ENCODE measurements at regions not wholly inside any gene's neighbourhood (a gene's known extent, or its start where the extent isn't known, plus 50 kb on each side); places are given as distances from the start of the nearest gene placed in this dataset.

DNA sequence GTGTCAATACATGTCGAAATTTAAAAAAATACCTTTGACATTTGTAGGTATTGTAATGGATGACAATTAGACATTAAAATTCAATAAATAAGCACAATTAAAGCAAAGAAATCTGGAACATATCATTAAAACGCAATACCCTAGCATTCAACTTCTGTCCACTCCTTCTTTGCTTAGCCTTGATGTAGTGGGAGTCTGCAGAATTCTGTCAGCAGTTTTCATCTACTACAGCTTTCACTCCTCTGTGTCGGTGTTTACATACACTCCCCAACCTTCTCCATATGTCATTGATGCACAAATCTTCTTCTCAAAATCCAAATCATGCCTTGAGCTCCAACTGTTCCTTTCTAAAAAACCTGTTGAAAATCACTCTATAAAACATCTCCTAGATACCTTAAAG, 1380.6 kb downstream of the DSC3 start:
- ChIA-PET CTCF (no interaction called here), POLR2A (no interaction called here)
- Histone ChIP-seq H3K36me3 (ENCODE audit: control insufficient read depth, insufficient read depth, low read length) (no peaks in the 10 kb centered on the region), H3K9me3 (ENCODE audit: control insufficient read depth, insufficient read depth, low read depth, low read length) (no peaks in the 10 kb centered on the region), H3K4me3 (ENCODE audit: low read depth in 2 of 2, low read length in 2 of 2) (no peak overlapping the region), H3K4me1 (ENCODE audit: control insufficient read depth, insufficient read depth, low read length) (no peaks in the 10 kb centered on the region), H3K27me3 (ENCODE audit: control insufficient read depth, insufficient read depth, low read length) (no peaks in the 10 kb centered on the region), H3K27ac (ENCODE audit: low read length) (no peak overlapping the region)
- intact Hi-C loops (cut with micrococcal nuclease; ENCODE audit: unreplicated experiment) (no loop called here), in situ Hi-C loops (cut with HindIII; ENCODE audit: low pct_unique_long_range_greater_than_20kb, low sequenced_read_pairs) (no loop called here)
- DNase-seq (ENCODE audit: low read depth, low spot score) (no peak), ATAC-seq (no peak)
- TF ChIP-seq TCF7L2 (IDR thresholded peaks at IDR 0.05; ENCODE audit: low read depth, low read length) (no peak), SIN3A (IDR thresholded peaks at IDR 0.05; ENCODE audit: borderline replicate concordance, insufficient read depth, low read depth, low read length) (no peak), POLR2AphosphoS5 (IDR thresholded peaks at IDR 0.05; ENCODE audit: low read depth, low read length) (no peak)
- TF ChIP-seq, protein P1, sequence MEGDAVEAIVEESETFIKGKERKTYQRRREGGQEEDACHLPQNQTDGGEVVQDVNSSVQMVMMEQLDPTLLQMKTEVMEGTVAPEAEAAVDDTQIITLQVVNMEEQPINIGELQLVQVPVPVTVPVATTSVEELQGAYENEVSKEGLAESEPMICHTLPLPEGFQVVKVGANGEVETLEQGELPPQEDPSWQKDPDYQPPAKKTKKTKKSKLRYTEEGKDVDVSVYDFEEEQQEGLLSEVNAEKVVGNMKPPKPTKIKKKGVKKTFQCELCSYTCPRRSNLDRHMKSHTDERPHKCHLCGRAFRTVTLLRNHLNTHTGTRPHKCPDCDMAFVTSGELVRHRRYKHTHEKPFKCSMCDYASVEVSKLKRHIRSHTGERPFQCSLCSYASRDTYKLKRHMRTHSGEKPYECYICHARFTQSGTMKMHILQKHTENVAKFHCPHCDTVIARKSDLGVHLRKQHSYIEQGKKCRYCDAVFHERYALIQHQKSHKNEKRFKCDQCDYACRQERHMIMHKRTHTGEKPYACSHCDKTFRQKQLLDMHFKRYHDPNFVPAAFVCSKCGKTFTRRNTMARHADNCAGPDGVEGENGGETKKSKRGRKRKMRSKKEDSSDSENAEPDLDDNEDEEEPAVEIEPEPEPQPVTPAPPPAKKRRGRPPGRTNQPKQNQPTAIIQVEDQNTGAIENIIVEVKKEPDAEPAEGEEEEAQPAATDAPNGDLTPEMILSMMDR (IDR thresholded peaks at IDR 0.05), result no peak
- TF ChIP-seq, protein P2, sequence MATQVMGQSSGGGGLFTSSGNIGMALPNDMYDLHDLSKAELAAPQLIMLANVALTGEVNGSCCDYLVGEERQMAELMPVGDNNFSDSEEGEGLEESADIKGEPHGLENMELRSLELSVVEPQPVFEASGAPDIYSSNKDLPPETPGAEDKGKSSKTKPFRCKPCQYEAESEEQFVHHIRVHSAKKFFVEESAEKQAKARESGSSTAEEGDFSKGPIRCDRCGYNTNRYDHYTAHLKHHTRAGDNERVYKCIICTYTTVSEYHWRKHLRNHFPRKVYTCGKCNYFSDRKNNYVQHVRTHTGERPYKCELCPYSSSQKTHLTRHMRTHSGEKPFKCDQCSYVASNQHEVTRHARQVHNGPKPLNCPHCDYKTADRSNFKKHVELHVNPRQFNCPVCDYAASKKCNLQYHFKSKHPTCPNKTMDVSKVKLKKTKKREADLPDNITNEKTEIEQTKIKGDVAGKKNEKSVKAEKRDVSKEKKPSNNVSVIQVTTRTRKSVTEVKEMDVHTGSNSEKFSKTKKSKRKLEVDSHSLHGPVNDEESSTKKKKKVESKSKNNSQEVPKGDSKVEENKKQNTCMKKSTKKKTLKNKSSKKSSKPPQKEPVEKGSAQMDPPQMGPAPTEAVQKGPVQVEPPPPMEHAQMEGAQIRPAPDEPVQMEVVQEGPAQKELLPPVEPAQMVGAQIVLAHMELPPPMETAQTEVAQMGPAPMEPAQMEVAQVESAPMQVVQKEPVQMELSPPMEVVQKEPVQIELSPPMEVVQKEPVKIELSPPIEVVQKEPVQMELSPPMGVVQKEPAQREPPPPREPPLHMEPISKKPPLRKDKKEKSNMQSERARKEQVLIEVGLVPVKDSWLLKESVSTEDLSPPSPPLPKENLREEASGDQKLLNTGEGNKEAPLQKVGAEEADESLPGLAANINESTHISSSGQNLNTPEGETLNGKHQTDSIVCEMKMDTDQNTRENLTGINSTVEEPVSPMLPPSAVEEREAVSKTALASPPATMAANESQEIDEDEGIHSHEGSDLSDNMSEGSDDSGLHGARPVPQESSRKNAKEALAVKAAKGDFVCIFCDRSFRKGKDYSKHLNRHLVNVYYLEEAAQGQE (IDR thresholded peaks at IDR 0.05; ENCODE audit: insufficient read depth in 1 of 2, low read depth in 2 of 2, low read length in 1 of 2), result no peak
- BruUV-seq (replicated peaks), result no TSS peak

DNA sequence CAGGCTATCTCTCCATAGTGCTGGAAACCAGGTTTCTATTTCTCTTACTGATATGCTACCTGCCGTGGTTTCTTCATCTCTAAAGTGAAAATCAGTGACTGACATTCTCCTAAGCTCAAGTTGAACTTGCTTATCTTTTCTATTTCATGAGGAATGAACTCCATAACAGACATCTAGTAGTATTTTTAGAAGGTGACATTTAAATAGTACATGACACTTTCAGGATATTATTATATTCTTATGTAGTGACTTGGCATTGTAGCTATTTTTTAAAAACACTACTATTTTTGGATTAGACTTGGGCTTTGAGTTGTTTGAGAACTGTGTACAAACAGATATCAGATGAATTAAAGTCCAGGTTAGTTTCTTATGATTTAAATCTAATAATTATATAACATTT, 1381.8 kb downstream of the DSC3 start:
- intact Hi-C loops (cut with micrococcal nuclease; ENCODE audit: unreplicated experiment), result no loop called here
- ATAC-seq (no peak), DNase-seq (ENCODE audit: low read depth, low spot score) (no peak)
- no peak overlapping the region for H3K27ac ChIP-seq (ENCODE audit: low read length)
- no peak overlapping the region for H3K4me3 ChIP-seq (ENCODE audit: low read depth in 2 of 2, low read length in 2 of 2)
- H3K4me1 ChIP-seq (ENCODE audit: control insufficient read depth, insufficient read depth, low read length), result no peaks in the 10 kb centered on the region
- H3K36me3 ChIP-seq (ENCODE audit: control insufficient read depth, insufficient read depth, low read length), result no peaks in the 10 kb centered on the region
- TF ChIP-seq, protein P1 (IDR thresholded peaks at IDR 0.05), result no peak
- TF ChIP-seq, protein P2 (IDR thresholded peaks at IDR 0.05; ENCODE audit: insufficient read depth in 1 of 2, low read depth in 2 of 2, low read length in 1 of 2), result no peak
- TF ChIP-seq POLR2AphosphoS5 (IDR thresholded peaks at IDR 0.05; ENCODE audit: low read depth, low read length), result no peak
- no peak for TF ChIP-seq SIN3A (IDR thresholded peaks at IDR 0.05; ENCODE audit: borderline replicate concordance, insufficient read depth, low read depth, low read length)
- TF ChIP-seq TCF7L2 (IDR thresholded peaks at IDR 0.05; ENCODE audit: low read depth, low read length), result no peak
- H3K9me3 ChIP-seq (ENCODE audit: control insufficient read depth, insufficient read depth, low read depth, low read length), result no peaks in the 10 kb centered on the region
- H3K27me3 ChIP-seq (ENCODE audit: control insufficient read depth, insufficient read depth, low read length), result no peaks in the 10 kb centered on the region
- BruUV-seq (replicated peaks), result no TSS peak
- CTCF ChIA-PET, result no interaction called here
- POLR2A ChIA-PET, result no interaction called here
- in situ Hi-C loops (cut with HindIII; ENCODE audit: low pct_unique_long_range_greater_than_20kb, low sequenced_read_pairs), result no loop called here

Measured in Panc1 (cell line).